K562 (cell line): ENCODE measurements at regions not wholly inside any gene's neighbourhood (a gene's known extent, or its start where the extent isn't known, plus 50 kb on each side); places are given as distances from the start of the nearest gene placed in this dataset.

ENCODE experiments used
- ATAC-seq: fragments of 200-7000 bp; cut with Tn5 transposase; 3 replicates; pipeline ENCODE4 v1.9.1; 2020; ENCODE audit warnings: moderate library complexity
- BruUV-seq: library from RNA; stranded (reverse); fragments of 400-500 nt; replicated peaks from 2 replicates; lab custom pipeline; 2021; lab: Mats Ljungman, UMichigan
- CTCF ChIA-PET: fragments of 300-600 bp; formaldehyde crosslinking; extraction: SDS; loops from one replicate; lab custom pipeline; 2021; ENCODE audit warnings: low intra/inter-chr PET ratio; lab: Yijun Ruan, JAX
- POLR2A ChIA-PET: fragments of 300-600, 350-650 bp; sonication (Branson Sonifier 250); formaldehyde crosslinking; extraction: SDS; loops from one replicate; lab custom pipeline; 2021; ENCODE audit warnings: antibody characterized with exemption, inconsistent platforms; lab: Yijun Ruan, JAX
- DNase-seq, 4 experiments: peaks; one replicate each; pipeline versions ENCODE4 v3.0.0 to v3.0.0-alpha.2; 2011 to 2018; ENCODE audit warnings: low spot score in 3 of 4, mixed read lengths in 3 of 4; ENCODE audit errors: extremely low read depth in 1 of 4
- FAIRE-seq: peaks from 2 replicates; lab custom pipeline; 2011; peaks lifted over from hg19 to GRCh38; lab: Jason Lieb, UNC
- H2AFZ ChIP-seq: 2 replicates; pipeline ENCODE4 v1.6.0; 2011; ENCODE audit warnings: low read depth, low read length, control low read depth, inconsistent platforms
- H3K27ac ChIP-seq: fragments of 200-600 bp; 3 replicates; pipeline ENCODE4 v1.8.0; 2011; ENCODE audit warnings: low read depth, mild to moderate bottlenecking, control low read depth, inconsistent platforms, low read length, moderate library complexity, mixed read lengths; ENCODE audit errors: extremely low read depth
- H3K27me3 ChIP-seq, 2 experiments: fragments of 300-600 bp in 1 of 2; 2 replicates in 1 of 2; 3 replicates in 1 of 2; pipeline versions ENCODE4 v1.6.0 to v1.8.0; 2011; ENCODE audit warnings: inconsistent platforms in 2 of 2, low read length in 2 of 2, mild to moderate bottlenecking in 1 of 2, mixed read lengths in 1 of 2, moderate library complexity in 1 of 2; ENCODE audit not compliant: control insufficient read depth in 2 of 2, insufficient read depth in 2 of 2
- H3K36me3 ChIP-seq: fragments of 300-600 bp; 3 replicates; pipeline ENCODE4 v1.8.0; 2011; ENCODE audit warnings: mild to moderate bottlenecking, low read length, inconsistent platforms; ENCODE audit not compliant: control insufficient read depth, insufficient read depth
- H3K4me1 ChIP-seq, 2 experiments: fragments of 200-600 bp in 1 of 2; replicated peaks in 1 of 2; 2 replicates in 1 of 2; 3 replicates in 1 of 2; pipeline versions ENCODE4 v1.5.1 to v1.8.0; 2011; ENCODE audit warnings: inconsistent platforms in 2 of 2, low read length in 2 of 2, mild to moderate bottlenecking in 1 of 2, mixed read lengths in 1 of 2, moderate library complexity in 1 of 2; ENCODE audit not compliant: control insufficient read depth in 2 of 2, insufficient read depth in 2 of 2
- H3K4me2 ChIP-seq: 2 replicates; pipeline ENCODE4 v1.6.1; 2011; ENCODE audit warnings: low read length, control low read depth, inconsistent platforms, mixed read lengths; ENCODE audit not compliant: insufficient read depth
- H3K4me3 ChIP-seq: fragments of 200-600 bp; sonication (generic), shearing (Covaris generic); 2 replicates; pipeline ENCODE4 v1.5.1; 2016; ENCODE audit warnings: control low read depth, inconsistent platforms
- H3K79me2 ChIP-seq: fragments of 200-600 bp; 3 replicates; pipeline ENCODE4 v1.8.0; 2011; ENCODE audit warnings: low read length, inconsistent platforms; ENCODE audit not compliant: control insufficient read depth, insufficient read depth
- H3K9ac ChIP-seq, 2 experiments: 2 replicates each; pipeline versions ENCODE4 v1.6.0 to v1.6.1; 2011; ENCODE audit warnings: low read depth in 2 of 2, low read length in 2 of 2, control low read depth in 1 of 2, inconsistent platforms in 1 of 2, mild to moderate bottlenecking in 1 of 2, mixed read lengths in 1 of 2; ENCODE audit not compliant: insufficient read depth in 1 of 2
- H3K9me1 ChIP-seq: one replicate; pipeline ENCODE4 v1.6.0; 2011; ENCODE audit warnings: inconsistent platforms, mild to moderate bottlenecking, low read length, moderate library complexity; ENCODE audit not compliant: control insufficient read depth, insufficient read depth
- H3K9me3 ChIP-seq: replicated peaks from 2 replicates; pipeline ENCODE4 v1.5.1; 2011; ENCODE audit warnings: low read depth, low read length, inconsistent platforms; ENCODE audit not compliant: control insufficient read depth, insufficient read depth
- H4K20me1 ChIP-seq: replicated peaks from 2 replicates; pipeline ENCODE4 v1.6.1; 2011; ENCODE audit warnings: low read length, inconsistent platforms, mixed read lengths; ENCODE audit not compliant: control insufficient read depth, insufficient read depth
- FOS ChIP-seq: IDR thresholded peaks from 3 replicates; pipeline ENCODE4 v1.6.1; 2011; ENCODE audit not compliant: insufficient read length; ENCODE audit errors: extremely low read depth
- GABPB2 ChIP-seq: fragments of 250-450 bp; sonication (Bioruptor Pico); conservative IDR thresholded peaks from 2 replicates; pipeline ENCODE4 v1.5.1; 2021; ENCODE audit warnings: mild to moderate bottlenecking
- LCOR ChIP-seq: sonication (generic); formaldehyde crosslinking; IDR thresholded peaks from 2 replicates; pipeline ENCODE4 v1.8.0; 2022; ENCODE audit warnings: mild to moderate bottlenecking, missing genetic modification reagents
- PML ChIP-seq: IDR thresholded peaks from 2 replicates; pipeline ENCODE4 v1.6.1; 2012; ENCODE audit warnings: low read length, inconsistent platforms
- TAF7 ChIP-seq: fragments of 450-650 bp; IDR thresholded peaks from 2 replicates; pipeline ENCODE4 v1.6.1; 2016; ENCODE audit warnings: missing genetic modification characterization, missing compliant biosample characterization
- ZNF263 ChIP-seq: sonication (generic); formaldehyde crosslinking; IDR thresholded peaks from 2 replicates; pipeline ENCODE4 v1.8.0; 2022; ENCODE audit warnings: mild to moderate bottlenecking, missing genetic modification reagents, borderline replicate concordance
- ZNF655 ChIP-seq: fragments of 250-450 bp; sonication (Bioruptor Pico); IDR thresholded peaks from 2 replicates; pipeline ENCODE4 v1.5.0; 2021
- in situ Hi-C: fragments of 300-500 bp; cut with MboI; formaldehyde crosslinking; loops from 4 replicates; pipeline ENCODE4 v1.15.0; 2018; ENCODE audit warnings: inconsistent platforms, mixed read lengths
- intact Hi-C: fragments of 100-400 bp; cut with micrococcal nuclease; formaldehyde crosslinking; loops from 2 replicates; pipeline ENCODE4 v1.14.2; 2022

GRCh38 chr10:47146572-47146971, 153.4 kb upstream of the GDF10 start (continued):
- TF ChIP-seq ZNF655 (CRISPR knock-in tag) (no peak), PML (no peak), LCOR (no peak)

- no peak for ATAC-seq
- no peak overlapping the region for H3K27ac ChIP-seq
These were observed 152.8 kb upstream of the GDF10 start for GRCh38 chr10:47147186-47147585.

More at GRCh38 chr10:47147186-47147585, 152.8 kb upstream of the GDF10 start:
- H3K27me3 ChIP-seq, result peaks cover 0 to 8% of the 10 kb centered on the region in 2 experiments; a peak in 2 of 5 replicates
- H2AFZ ChIP-seq, result no peak overlapping the region
- FAIRE-seq (no peak), DNase-seq (no peak)
- H3K9me3 ChIP-seq, result no peaks in the 10 kb centered on the region
- BruUV-seq, result no TSS peak
- H4K20me1 ChIP-seq, result 0 out of 2 replicates have a peak, but pooled peaks cover 4% of the 10 kb centered on the region
- no peak overlapping the region for H3K9ac ChIP-seq
- TF ChIP-seq ZNF263 (CRISPR knock-in tag) (no peak), GABPB2 (CRISPR knock-in tag) (no peak), TAF7 (no peak), FOS (no peak)
- POLR2A ChIA-PET, result no interaction called here
- no peaks in the 10 kb centered on the region for H3K4me1 ChIP-seq
- no peak overlapping the region for H3K4me3 ChIP-seq
- no peaks in the 10 kb centered on the region for H3K36me3 ChIP-seq
- in situ Hi-C loops (no loop called here), intact Hi-C loops (no loop called here)
- no peaks in the 10 kb centered on the region for H3K9me1 ChIP-seq
- H3K79me2 ChIP-seq, result no peaks in the 10 kb centered on the region
- CTCF ChIA-PET, result no interaction called here
- no peak overlapping the region for H3K4me2 ChIP-seq
